ENCODE measurements at regions not wholly inside any gene's neighbourhood (a gene's known extent, or its start where the extent isn't known, plus 50 kb on each side); places are given as distances from the start of the nearest gene placed in this dataset.

DNA sequence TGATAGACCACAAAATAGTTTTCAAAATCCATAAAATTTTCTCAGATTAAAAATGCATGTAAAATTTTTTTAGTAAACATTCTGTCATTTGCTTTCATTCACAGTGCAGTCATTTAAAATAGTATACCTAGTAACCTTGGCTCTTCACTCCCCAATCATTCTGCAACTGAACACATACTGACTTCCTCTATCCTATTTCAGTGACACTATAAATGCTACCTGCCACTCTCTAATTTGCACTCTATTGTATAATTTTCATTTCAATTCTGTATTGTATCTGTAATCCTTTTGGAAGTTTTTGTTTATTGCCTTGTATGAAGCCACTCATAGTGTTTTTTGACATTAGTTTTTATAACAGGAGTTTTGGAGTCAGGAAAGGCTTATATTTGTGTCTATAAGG, 1029.1 kb upstream of the NCAM2 start:
- no peaks in the 10 kb centered on the region for H3K36me3 ChIP-seq
- no peaks in the 10 kb centered on the region for H3K9me3 ChIP-seq
- H3K4me1 ChIP-seq: no peaks in the 10 kb centered on the region
- DNase-seq (no peak), ATAC-seq (no peak)
- intact Hi-C loops (cut with DNase I): no loop called here
- TF ChIP-seq CTCF (IDR thresholded peaks at IDR 0.05): no peak
- H3K4me3 ChIP-seq: no peak overlapping the region
- no peaks in the 10 kb centered on the region for H3K27me3 ChIP-seq
- no peak overlapping the region for H3K27ac ChIP-seq

DNA sequence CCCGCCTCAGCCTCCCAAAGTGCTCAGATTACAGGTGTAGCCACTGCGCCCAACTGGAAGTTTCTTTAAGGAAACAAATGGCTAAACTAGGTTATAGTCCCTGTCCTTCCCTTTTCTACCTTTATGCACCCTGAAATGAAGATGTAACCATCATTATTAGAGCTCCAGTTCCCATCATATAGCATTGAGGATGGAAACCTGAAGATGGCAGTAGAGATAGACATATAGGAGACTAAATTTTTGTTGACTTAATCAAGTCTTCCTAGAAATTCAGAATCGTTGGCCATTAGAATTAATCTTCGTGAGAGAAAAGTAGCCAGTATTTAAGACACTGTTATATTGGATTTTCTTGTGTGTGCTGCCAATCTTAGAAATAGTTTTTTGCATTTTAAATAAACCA, 1016.3 kb upstream of the NCAM2 start:
- H3K36me3 ChIP-seq: no peaks in the 10 kb centered on the region
- intact Hi-C loops (cut with DNase I): no loop called here
- ATAC-seq (no peak), DNase-seq (no peak)
- no peaks in the 10 kb centered on the region for H3K4me1 ChIP-seq
- no peak for TF ChIP-seq CTCF (IDR thresholded peaks at IDR 0.05)
- H3K9me3 ChIP-seq: no peaks in the 10 kb centered on the region
- no peaks in the 10 kb centered on the region for H3K27me3 ChIP-seq
- H3K27ac ChIP-seq: no peak overlapping the region
- H3K4me3 ChIP-seq: no peak overlapping the region

DNA sequence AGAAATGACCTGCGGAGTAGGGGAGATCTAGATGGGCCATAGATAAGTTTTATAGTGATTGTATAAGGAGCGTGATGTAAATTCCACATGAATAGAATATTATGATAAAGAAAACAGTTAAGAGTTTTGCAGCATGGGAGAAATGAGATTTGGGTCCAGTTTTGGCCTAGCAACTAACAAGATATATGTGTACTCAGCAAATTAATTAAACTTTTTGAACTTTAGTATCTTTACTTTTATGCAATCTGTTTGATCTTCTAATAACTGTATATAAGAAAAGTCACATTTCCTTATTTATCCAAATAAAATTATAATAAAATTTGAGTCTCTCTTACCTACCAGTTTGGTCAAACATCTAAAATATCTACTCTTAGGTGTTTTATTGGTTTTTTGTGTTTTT, 1011.8 kb upstream of the NCAM2 start:
- no peak for DNase-seq
- H3K9me3 ChIP-seq: no peaks in the 10 kb centered on the region
- intact Hi-C loops (cut with DNase I): no loop called here

DNA sequence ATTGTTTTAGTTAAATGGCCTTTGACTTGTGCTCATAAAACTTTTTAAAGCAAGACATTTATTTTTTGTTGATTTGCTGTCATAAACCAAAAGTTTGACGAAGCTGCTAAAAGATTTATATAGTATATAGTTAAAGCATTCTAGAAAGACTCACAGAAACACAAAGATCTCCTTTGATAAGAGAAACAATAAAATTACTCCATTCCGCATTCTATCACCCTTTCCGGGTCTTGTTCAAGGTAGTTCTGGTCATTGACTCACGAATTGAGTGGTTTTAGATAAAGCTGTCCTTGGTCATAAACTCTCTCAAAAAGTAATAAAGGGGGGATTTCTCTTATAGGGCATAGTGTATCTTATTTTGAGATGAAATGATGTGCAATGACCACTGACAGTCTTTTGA, 1010.5 kb upstream of the NCAM2 start:
- no peaks in the 10 kb centered on the region for H3K9me3 ChIP-seq
- TF ChIP-seq CTCF (IDR thresholded peaks at IDR 0.05): no peak
- no peak overlapping the region for H3K27ac ChIP-seq
- H3K4me1 ChIP-seq: no peaks in the 10 kb centered on the region
- DNase-seq (no peak), ATAC-seq (no peak)
- H3K27me3 ChIP-seq: no peaks in the 10 kb centered on the region
- H3K4me3 ChIP-seq: no peak overlapping the region
- intact Hi-C loops (cut with DNase I): no loop called here
- H3K36me3 ChIP-seq: no peaks in the 10 kb centered on the region

More for the DNA sequence above, 1011.8 kb upstream of the NCAM2 start:
- ATAC-seq: no peak
- no peak for TF ChIP-seq CTCF (IDR thresholded peaks at IDR 0.05)
- Histone ChIP-seq H3K4me3 (no peak overlapping the region), H3K4me1 (no peaks in the 10 kb centered on the region), H3K27me3 (no peaks in the 10 kb centered on the region), H3K27ac (no peak overlapping the region), H3K36me3 (no peaks in the 10 kb centered on the region)

GRCh38 chr21:19992540-19992939, 1005.7 kb upstream of the NCAM2 start:
- TF ChIP-seq CTCF (IDR thresholded peaks at IDR 0.05): no peak
- Histone ChIP-seq H3K27ac (no peak overlapping the region), H3K4me3 (no peak overlapping the region), H3K27me3 (no peaks in the 10 kb centered on the region), H3K36me3 (no peaks in the 10 kb centered on the region), H3K4me1 (no peaks in the 10 kb centered on the region), H3K9me3 (no peaks in the 10 kb centered on the region)
- DNase-seq: no peak
- ATAC-seq: no peak
- intact Hi-C loops (cut with DNase I): no loop called here

GRCh38 chr21:19993268-19993667, 1004.9 kb upstream of the NCAM2 start:
- H3K27ac ChIP-seq: no peak overlapping the region
- no peaks in the 10 kb centered on the region for H3K27me3 ChIP-seq
- DNase-seq: no peak

More at GRCh38 chr21:19993268-19993667, 1004.9 kb upstream of the NCAM2 start:
- H3K4me3 ChIP-seq: no peak overlapping the region
- no peak for TF ChIP-seq CTCF (IDR thresholded peaks at IDR 0.05)
- H3K9me3 ChIP-seq: no peaks in the 10 kb centered on the region
- ATAC-seq: no peak
- intact Hi-C loops (cut with DNase I): no loop called here
- H3K36me3 ChIP-seq: no peaks in the 10 kb centered on the region
- no peaks in the 10 kb centered on the region for H3K4me1 ChIP-seq
